HEK293T (cell line): ENCODE measurements at regions not wholly inside any gene's neighbourhood (a gene's known extent, or its start where the extent isn't known, plus 50 kb on each side); places are given as distances from the start of the nearest gene placed in this dataset.

Source experiments
- CTCF ChIA-PET: fragments of 350-600 bp; formaldehyde crosslinking; extraction: SDS; loops from one replicate; lab custom pipeline; 2021; ENCODE audit warnings: antibody characterized with exemption, inconsistent platforms; lab: Yijun Ruan, JAX
- POLR2A ChIA-PET: fragments of 350-600 bp; formaldehyde crosslinking; extraction: SDS; loops from one replicate; lab custom pipeline; 2020; ENCODE audit warnings: antibody characterized with exemption, inconsistent platforms; lab: Yijun Ruan, JAX
- DNase-seq: peaks from one replicate; pipeline ENCODE4 v3.0.0; 2012; ENCODE audit warnings: mixed read lengths; ENCODE audit errors: extremely low spot score
- ARNT ChIP-seq: fragments of 450-650 bp; IDR thresholded peaks from 2 replicates; pipeline ENCODE4 v1.6.1; 2017; ENCODE audit warnings: mild to moderate bottlenecking
- BHLHE40 ChIP-seq: fragments of 450-650 bp; IDR thresholded peaks from 2 replicates; pipeline ENCODE4 v1.6.1; 2016; ENCODE audit warnings: mild to moderate bottlenecking, moderate library complexity, borderline replicate concordance
- CTBP1 ChIP-seq: fragments of 450-650 bp; IDR thresholded peaks from 2 replicates; pipeline ENCODE4 v1.6.1; 2016; ENCODE audit warnings: borderline replicate concordance
- ELF4 ChIP-seq: fragments of 450-650 bp; IDR thresholded peaks from 2 replicates; pipeline ENCODE4 v1.6.1; 2017; ENCODE audit warnings: antibody characterized with exemption
- FOXA1 ChIP-seq: fragments of 450-650 bp; IDR thresholded peaks from 2 replicates; pipeline ENCODE4 v1.6.1; 2016; ENCODE audit warnings: mild to moderate bottlenecking
- FOXK2 ChIP-seq: fragments of 450-650 bp; IDR thresholded peaks from 2 replicates; pipeline ENCODE4 v1.6.1; 2016; ENCODE audit warnings: mild to moderate bottlenecking
- FOXM1 ChIP-seq: fragments of 450-650 bp; IDR thresholded peaks from 2 replicates; pipeline ENCODE4 v1.6.1; 2017; ENCODE audit warnings: mild to moderate bottlenecking, borderline replicate concordance
- HDGF ChIP-seq: fragments of 450-650 bp; IDR thresholded peaks from 2 replicates; pipeline ENCODE4 v1.6.1; 2017; ENCODE audit warnings: antibody characterized with exemption, borderline replicate concordance
- L3MBTL2 ChIP-seq: fragments of 450-650 bp; conservative IDR thresholded peaks from 2 replicates; pipeline ENCODE4 v1.6.1; 2016; ENCODE audit warnings: mild to moderate bottlenecking
- LEF1 ChIP-seq: fragments of 450-650 bp; IDR thresholded peaks from 2 replicates; pipeline ENCODE4 v1.6.1; 2017; ENCODE audit warnings: mild to moderate bottlenecking, borderline replicate concordance
- NFRKB ChIP-seq: fragments of 450-650 bp; IDR thresholded peaks from 2 replicates; pipeline ENCODE4 v1.6.1; 2016; ENCODE audit warnings: mild to moderate bottlenecking, moderate library complexity
- PKNOX1 ChIP-seq: fragments of 450-650 bp; IDR thresholded peaks from 2 replicates; pipeline ENCODE4 v1.6.1; 2016
- SP1 ChIP-seq: fragments of 450-650 bp; IDR thresholded peaks from 2 replicates; pipeline ENCODE4 v1.6.1; 2017
- SUZ12 ChIP-seq: fragments of 450-650 bp; IDR thresholded peaks from 2 replicates; pipeline ENCODE4 v1.6.1; 2016; ENCODE audit warnings: mild to moderate bottlenecking
- TARDBP ChIP-seq: fragments of 450-650 bp; IDR thresholded peaks from 2 replicates; pipeline ENCODE4 v1.6.1; 2016
- ZNF384 ChIP-seq: fragments of 450-650 bp; IDR thresholded peaks from 2 replicates; pipeline ENCODE4 v1.6.1; 2016

DNA sequence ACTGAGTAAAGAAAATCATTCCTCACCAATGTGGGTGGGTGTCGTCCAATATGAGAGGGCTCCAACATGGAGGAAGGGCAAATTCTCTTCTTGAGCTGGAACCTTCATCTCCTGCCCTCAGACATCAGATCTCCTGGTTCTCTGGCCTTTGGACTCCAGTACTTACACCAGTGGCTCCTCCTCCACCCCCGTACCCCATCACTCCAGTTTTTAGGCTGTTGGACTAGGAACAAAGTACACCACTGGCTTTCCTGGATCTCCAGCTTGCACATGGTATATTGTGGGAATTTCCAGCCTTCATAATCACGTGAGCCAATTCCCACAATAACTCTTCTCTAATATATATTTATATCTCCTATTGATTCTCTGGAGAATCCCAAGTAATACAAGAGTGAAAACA, 196.9 kb downstream of the PDHA2 start:
- no peak for DNase-seq
- ChIA-PET POLR2A (no interaction called here), CTCF (interaction anchor here (1.6 kb wide), 1 partner anchor 11 kb away, joined by 4 read pairs; no protein-coding TSS in a partner anchor)
- TF ChIP-seq FOXA1 (no peak), SP1 (no peak), PKNOX1 (no peak), ZNF384 (no peak), L3MBTL2 (no peak), CTBP1 (no peak), BHLHE40 (no peak), TARDBP (no peak), LEF1 (no peak), FOXK2 (no peak), NFRKB (no peak)

DNA sequence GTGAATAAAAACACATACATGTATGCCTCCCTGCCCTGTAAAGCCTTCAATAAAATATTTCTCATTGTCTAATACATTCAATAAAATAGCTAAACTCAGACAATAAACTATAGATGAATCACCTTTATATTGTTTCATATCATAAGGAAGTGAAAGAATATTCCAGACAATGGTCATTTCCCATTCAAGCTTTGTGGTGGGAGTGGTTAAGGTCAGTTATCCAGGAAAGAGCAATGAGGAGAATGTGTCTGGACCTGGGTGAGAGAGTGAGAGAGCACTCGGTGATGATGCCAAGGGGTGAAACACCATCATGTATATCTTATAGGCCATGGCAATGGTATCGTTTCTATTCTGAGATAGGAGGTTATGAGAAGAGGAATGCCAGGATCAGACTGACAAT, 197.8 kb downstream of the PDHA2 start:
- POLR2A ChIA-PET, result no interaction called here
- no peak for TF ChIP-seq FOXK2
- no peak for TF ChIP-seq SUZ12
- DNase-seq, result no peak
- CTCF ChIA-PET, result no interaction called here

DNA sequence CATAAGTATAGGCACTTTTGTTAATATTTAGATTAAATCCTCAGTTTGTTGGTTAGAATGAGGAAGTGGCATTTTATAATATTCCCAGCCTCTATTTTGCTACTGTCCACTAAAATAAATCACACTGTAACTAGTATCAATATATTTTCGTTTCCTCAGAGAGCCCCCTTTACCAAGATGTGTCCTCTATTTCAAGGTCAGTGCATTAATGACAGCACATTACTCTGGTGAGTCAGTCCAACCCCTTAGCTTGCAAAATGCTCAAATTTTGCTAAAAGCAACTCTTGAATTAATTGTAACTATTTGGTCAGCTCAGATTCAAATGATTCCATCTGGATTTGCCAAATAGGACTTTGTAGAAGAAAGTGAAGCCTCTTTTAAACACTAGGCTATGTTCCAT, 199.3 kb downstream of the PDHA2 start:
- no peak for DNase-seq
- ChIA-PET CTCF (no interaction called here), POLR2A (no interaction called here)
- TF ChIP-seq L3MBTL2 (no peak), TARDBP (no peak)

- CTCF ChIA-PET, result no interaction called here
- POLR2A ChIA-PET, result no interaction called here
- TF ChIP-seq SP1 (no peak), PKNOX1 (no peak), L3MBTL2 (no peak), ELF4 (no peak)
- no peak for DNase-seq
Measured at GRCh38 chr4:96039803-96040436, 200.0 kb downstream of the PDHA2 start.

DNA sequence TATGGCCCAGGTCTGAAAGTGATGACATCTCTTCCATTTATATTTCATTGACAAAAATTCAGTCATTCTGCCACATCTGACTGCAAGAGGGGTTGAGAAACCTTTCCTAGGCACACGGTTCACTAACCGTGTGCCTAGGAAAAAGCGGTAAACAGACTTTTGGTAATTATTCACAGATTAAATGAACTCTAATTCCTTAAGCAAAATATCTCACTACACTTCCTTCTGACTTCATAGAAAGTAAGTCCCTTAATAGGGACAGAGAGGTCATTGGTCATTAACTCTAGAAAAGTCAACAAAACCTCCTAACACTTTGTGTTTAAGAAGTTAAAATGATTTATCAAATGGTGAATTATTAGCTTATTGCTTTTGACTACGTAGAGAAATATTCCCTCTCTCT, 205.1 kb downstream of the PDHA2 start:
- ChIA-PET POLR2A (no interaction called here), CTCF (no interaction called here)
- DNase-seq, result no peak
- TF ChIP-seq CTBP1 (no peak), NFRKB (no peak), HDGF (no peak), L3MBTL2 (no peak), ELF4 (no peak), FOXK2 (no peak), TARDBP (no peak), ZNF384 (no peak), BHLHE40 (no peak), LEF1 (no peak), FOXA1 (no peak), SP1 (no peak), SUZ12 (no peak), PKNOX1 (no peak), FOXM1 (no peak), ARNT (no peak)

GRCh38 chr4:96052827-96053226, 212.9 kb downstream of the PDHA2 start:
- TF ChIP-seq CTBP1, result no peak
- TF ChIP-seq BHLHE40, result no peak
- TF ChIP-seq FOXK2, result no peak
- ChIA-PET CTCF (no interaction called here), POLR2A (no interaction called here)
- no peak for DNase-seq

- ChIA-PET CTCF (no interaction called here), POLR2A (no interaction called here)
- no peak for DNase-seq
- no peak for TF ChIP-seq ZNF384
- TF ChIP-seq FOXK2, result no peak
- no peak for TF ChIP-seq PKNOX1
- no peak for TF ChIP-seq ARNT
- no peak for TF ChIP-seq HDGF
- TF ChIP-seq SP1, result no peak
- no peak for TF ChIP-seq LEF1
- TF ChIP-seq FOXA1, result no peak
Measured at GRCh38 chr4:96056346-96056934, 216.5 kb downstream of the PDHA2 start.
